H7 (cell line): ENCODE measurements at regions not wholly inside any gene's neighbourhood (a gene's known extent, or its start where the extent isn't known, plus 50 kb on each side); places are given as distances from the start of the nearest gene placed in this dataset.

Experiments
- DNase-seq: peaks from one replicate; pipeline ENCODE4 v3.0.0; 2012
- H3K27me3 ChIP-seq: 2 replicates; pipeline ENCODE4 v1.6.0; 2011; ENCODE audit warnings: mild to moderate bottlenecking, low read length; ENCODE audit not compliant: control insufficient read depth, insufficient read depth
- H3K36me3 ChIP-seq: replicated peaks from 2 replicates; pipeline ENCODE4 v1.5.1; 2011; ENCODE audit warnings: low read length; ENCODE audit not compliant: control insufficient read depth, insufficient read depth
- H3K4me3 ChIP-seq: 2 replicates; pipeline ENCODE4 v1.5.1; 2011; ENCODE audit warnings: low read depth, mild to moderate bottlenecking, control low read depth, low read length, moderate library complexity; ENCODE audit not compliant: insufficient read depth

- Histone ChIP-seq H3K4me3 (no peak overlapping the region), H3K36me3 (no peaks in the 10 kb centered on the region)
These were observed 127.1 kb upstream of the CNTNAP2 start for GRCh38 chr7:145989469-145989868.

GRCh38 chr7:145986248-145986874 is 130.2 kb upstream of the CNTNAP2 start:
- H3K27me3 ChIP-seq: no peaks in the 10 kb centered on the region
- DNase-seq: no peak

More at GRCh38 chr7:145989469-145989868, 127.1 kb upstream of the CNTNAP2 start:
- H3K27me3 ChIP-seq: no peaks in the 10 kb centered on the region
- no peak for DNase-seq

GRCh38 chr7:145978769-145979168 is 137.8 kb upstream of the CNTNAP2 start:
- Histone ChIP-seq H3K36me3 (no peaks in the 10 kb centered on the region), H3K4me3 (no peak overlapping the region), H3K27me3 (no peaks in the 10 kb centered on the region)
- DNase-seq: no peak

More at GRCh38 chr7:145986248-145986874, 130.2 kb upstream of the CNTNAP2 start:
- no peak overlapping the region for H3K4me3 ChIP-seq
- no peaks in the 10 kb centered on the region for H3K36me3 ChIP-seq

GRCh38 chr7:145959981-145960380 is 156.6 kb upstream of the CNTNAP2 start:
- Histone ChIP-seq H3K36me3 (no peaks in the 10 kb centered on the region), H3K27me3 (no peaks in the 10 kb centered on the region), H3K4me3 (no peak overlapping the region)
- DNase-seq: no peak

- DNase-seq: no peak
- Histone ChIP-seq H3K4me3 (no peak overlapping the region), H3K27me3 (no peaks in the 10 kb centered on the region), H3K36me3 (no peaks in the 10 kb centered on the region)
These were observed 159.3 kb upstream of the CNTNAP2 start for GRCh38 chr7:145957160-145957890.

GRCh38 chr7:145951566-145951965 is 165.0 kb upstream of the CNTNAP2 start:
- DNase-seq: no peak
- no peaks in the 10 kb centered on the region for H3K36me3 ChIP-seq
- no peaks in the 10 kb centered on the region for H3K27me3 ChIP-seq
- H3K4me3 ChIP-seq: no peak overlapping the region

- Histone ChIP-seq H3K27me3 (no peaks in the 10 kb centered on the region), H3K36me3 (no peaks in the 10 kb centered on the region), H3K4me3 (no peak overlapping the region)
- DNase-seq: no peak
These were observed 187.7 kb upstream of the CNTNAP2 start for GRCh38 chr7:145928937-145929336.

GRCh38 chr7:145919712-145920111 is 196.9 kb upstream of the CNTNAP2 start:
- H3K4me3 ChIP-seq: no peak overlapping the region

GRCh38 chr7:145916776-145917175 is 199.8 kb upstream of the CNTNAP2 start:
- Histone ChIP-seq H3K27me3 (no peaks in the 10 kb centered on the region), H3K4me3 (no peak overlapping the region), H3K36me3 (no peaks in the 10 kb centered on the region)
- DNase-seq: no peak

More at GRCh38 chr7:145919712-145920111, 196.9 kb upstream of the CNTNAP2 start:
- no peaks in the 10 kb centered on the region for H3K27me3 ChIP-seq
- H3K36me3 ChIP-seq: no peaks in the 10 kb centered on the region
- no peak for DNase-seq

- DNase-seq: no peak
- Histone ChIP-seq H3K36me3 (no peaks in the 10 kb centered on the region), H3K4me3 (no peak overlapping the region), H3K27me3 (no peaks in the 10 kb centered on the region)
These were observed 200.9 kb upstream of the CNTNAP2 start for GRCh38 chr7:145915679-145916078.

- H3K36me3 ChIP-seq: no peaks in the 10 kb centered on the region
- DNase-seq: no peak
These were observed 206.5 kb upstream of the CNTNAP2 start for GRCh38 chr7:145909991-145910513.

GRCh38 chr7:145903658-145904057 is 212.9 kb upstream of the CNTNAP2 start:
- DNase-seq: no peak

More at GRCh38 chr7:145909991-145910513, 206.5 kb upstream of the CNTNAP2 start:
- H3K4me3 ChIP-seq: no peak overlapping the region
- no peaks in the 10 kb centered on the region for H3K27me3 ChIP-seq

GRCh38 chr7:145902123-145902522 is 214.5 kb upstream of the CNTNAP2 start:
- H3K27me3 ChIP-seq: no peaks in the 10 kb centered on the region
- H3K36me3 ChIP-seq: no peaks in the 10 kb centered on the region
- no peak for DNase-seq
- H3K4me3 ChIP-seq: no peak overlapping the region

More at GRCh38 chr7:145903658-145904057, 212.9 kb upstream of the CNTNAP2 start:
- Histone ChIP-seq H3K36me3 (no peaks in the 10 kb centered on the region), H3K4me3 (no peak overlapping the region), H3K27me3 (no peaks in the 10 kb centered on the region)

GRCh38 chr7:145899938-145900337 is 216.7 kb upstream of the CNTNAP2 start:
- H3K36me3 ChIP-seq: no peaks in the 10 kb centered on the region
- no peak for DNase-seq
- no peak overlapping the region for H3K4me3 ChIP-seq
- no peaks in the 10 kb centered on the region for H3K27me3 ChIP-seq

GRCh38 chr7:145893925-145894535 is 222.6 kb upstream of the CNTNAP2 start:
- DNase-seq: no peak
- Histone ChIP-seq H3K36me3 (no peaks in the 10 kb centered on the region), H3K4me3 (no peak overlapping the region), H3K27me3 (no peaks in the 10 kb centered on the region)
